PC-9 (cell line): ENCODE measurements at regions not wholly inside any gene's neighbourhood (a gene's known extent, or its start where the extent isn't known, plus 50 kb on each side); places are given as distances from the start of the nearest gene placed in this dataset.

Source experiments
- CTCF ChIP-seq: fragments of 200-600 bp; sonication (generic); conservative IDR thresholded peaks from 2 replicates; pipeline ENCODE4 v1.6.1; 2017; ENCODE audit warnings: mixed run types, antibody characterized with exemption, mild to moderate bottlenecking, moderate library complexity
- EZH2 ChIP-seq: fragments of 200-600 bp; sonication (generic); IDR thresholded peaks from 2 replicates; pipeline ENCODE4 v1.8.0; 2017; ENCODE audit warnings: antibody characterized with exemption, low read depth

GRCh38 chr6:8657522-8657921 lies 222.2 kb upstream of the SLC35B3 start:
- no peak for TF ChIP-seq CTCF
- TF ChIP-seq EZH2 = no peak
